ENCODE measurements at regions not wholly inside any gene's neighbourhood (a gene's known extent, or its start where the extent isn't known, plus 50 kb on each side); places are given as distances from the start of the nearest gene placed in this dataset.
A peak's percentile ranks its signal among the peaks of the same experiment; 100 is the strongest.

DNA sequence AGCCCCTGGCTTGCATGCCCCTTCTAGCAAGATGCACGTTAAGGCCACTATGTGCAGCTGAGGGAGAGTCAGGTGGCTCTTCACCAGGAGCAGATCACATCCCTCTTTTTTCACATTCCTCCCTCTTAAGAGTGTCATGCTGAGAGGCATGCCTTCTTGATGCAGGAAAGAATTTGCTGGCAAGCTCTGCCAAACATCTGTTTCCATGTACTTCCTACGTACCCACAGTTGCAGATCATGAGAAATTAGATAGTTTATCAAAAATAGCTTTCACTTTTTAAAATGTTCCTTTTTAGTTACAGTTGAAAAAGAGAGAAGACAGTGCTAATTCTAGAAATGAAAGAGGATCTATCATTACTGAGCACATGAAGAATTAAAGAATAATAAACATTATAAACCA, 79.7 kb upstream of the ZNF722 start:
- DNase-seq (ENCODE audit: low read depth): no peak
- no peak overlapping the region for H3K4me3 ChIP-seq (ENCODE audit: low read length)
- TF ChIP-seq, protein P1, sequence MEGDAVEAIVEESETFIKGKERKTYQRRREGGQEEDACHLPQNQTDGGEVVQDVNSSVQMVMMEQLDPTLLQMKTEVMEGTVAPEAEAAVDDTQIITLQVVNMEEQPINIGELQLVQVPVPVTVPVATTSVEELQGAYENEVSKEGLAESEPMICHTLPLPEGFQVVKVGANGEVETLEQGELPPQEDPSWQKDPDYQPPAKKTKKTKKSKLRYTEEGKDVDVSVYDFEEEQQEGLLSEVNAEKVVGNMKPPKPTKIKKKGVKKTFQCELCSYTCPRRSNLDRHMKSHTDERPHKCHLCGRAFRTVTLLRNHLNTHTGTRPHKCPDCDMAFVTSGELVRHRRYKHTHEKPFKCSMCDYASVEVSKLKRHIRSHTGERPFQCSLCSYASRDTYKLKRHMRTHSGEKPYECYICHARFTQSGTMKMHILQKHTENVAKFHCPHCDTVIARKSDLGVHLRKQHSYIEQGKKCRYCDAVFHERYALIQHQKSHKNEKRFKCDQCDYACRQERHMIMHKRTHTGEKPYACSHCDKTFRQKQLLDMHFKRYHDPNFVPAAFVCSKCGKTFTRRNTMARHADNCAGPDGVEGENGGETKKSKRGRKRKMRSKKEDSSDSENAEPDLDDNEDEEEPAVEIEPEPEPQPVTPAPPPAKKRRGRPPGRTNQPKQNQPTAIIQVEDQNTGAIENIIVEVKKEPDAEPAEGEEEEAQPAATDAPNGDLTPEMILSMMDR (conservative IDR thresholded peaks at IDR 0.05; ENCODE audit: low read length): no peak

GRCh38 chr7:63925262-63925625, 73.4 kb upstream of the ZNF722 start:
- peak overlapping the region; percentile 10; the same call in 1 of the 2 replicates for H3K4me3 ChIP-seq (ENCODE audit: low read length)
- DNase-seq (ENCODE audit: low read depth): no peak
- TF ChIP-seq, protein P1 (conservative IDR thresholded peaks at IDR 0.05; ENCODE audit: low read length): no peak

DNA sequence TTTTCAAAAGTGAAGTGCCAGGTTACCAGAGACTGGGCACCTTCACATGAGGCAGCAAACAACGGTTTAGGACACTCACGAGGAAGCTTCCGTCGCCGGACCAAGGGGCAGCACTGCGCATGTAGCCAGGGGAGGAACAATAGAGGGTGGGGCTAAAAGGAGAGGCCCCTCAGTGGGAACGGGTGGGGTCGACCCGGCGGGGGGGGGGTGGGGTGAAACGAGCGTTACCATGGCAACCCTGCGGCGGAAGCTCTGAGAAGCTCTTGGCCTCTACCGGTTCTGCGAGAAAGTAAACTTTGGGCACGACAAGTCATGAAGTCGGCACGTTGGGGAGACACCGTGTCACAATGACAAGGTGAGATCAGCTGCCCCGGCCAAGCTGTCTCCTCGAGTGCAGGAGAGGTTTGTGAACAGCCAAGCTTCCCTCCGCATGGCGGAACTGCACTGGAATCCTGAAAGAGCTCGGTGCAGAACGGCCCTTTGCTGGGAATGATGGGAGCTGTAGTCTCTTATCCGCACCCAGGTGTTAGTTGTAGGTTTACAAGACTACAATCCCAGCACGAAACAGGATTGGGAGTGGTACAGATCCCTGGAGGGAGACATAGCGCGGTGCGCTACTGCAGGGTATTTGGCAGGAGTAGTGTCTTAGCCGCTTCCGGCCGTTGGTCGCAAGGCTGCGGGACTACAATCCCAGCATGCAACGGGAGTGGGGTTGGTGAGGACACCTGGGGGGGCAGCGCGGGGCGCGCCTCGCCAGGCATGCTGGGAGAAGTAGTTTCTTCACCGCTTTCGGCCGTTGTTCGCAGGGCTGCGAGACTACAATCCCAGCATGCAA, 72.8 kb upstream of the ZNF722 start:
- peak overlapping the region; percentile 35 for H3K4me3 ChIP-seq (ENCODE audit: low read length)
- TF ChIP-seq, protein P1 (conservative IDR thresholded peaks at IDR 0.05; ENCODE audit: low read length): no peak
- DNase-seq (ENCODE audit: low read depth): peak; percentile 20

DNA sequence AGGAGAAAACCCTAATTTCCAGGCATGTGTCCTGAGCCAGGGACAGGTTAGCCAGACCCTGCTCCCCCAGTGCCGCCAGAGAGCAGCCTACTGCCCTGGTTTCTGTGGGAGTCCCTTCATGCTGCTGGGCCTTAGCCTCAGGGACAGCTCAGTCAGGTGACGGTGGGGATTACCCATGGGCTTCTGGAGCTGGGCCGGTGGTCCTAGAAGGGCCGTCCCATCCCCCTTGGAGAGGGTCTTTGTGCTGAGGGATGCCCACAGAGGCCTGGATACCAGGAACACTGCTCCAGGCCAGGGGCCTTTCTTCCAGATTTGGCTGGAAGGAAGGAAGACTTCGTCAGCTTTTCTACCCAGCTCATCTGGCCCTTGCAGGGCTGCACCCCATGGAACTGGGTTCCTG, 71.4 kb upstream of the ZNF722 start:
- no peak overlapping the region for H3K4me3 ChIP-seq (ENCODE audit: low read length)
- DNase-seq (ENCODE audit: low read depth): no peak
- TF ChIP-seq, protein P1 (conservative IDR thresholded peaks at IDR 0.05; ENCODE audit: low read length): no peak

GRCh38 chr7:63931057-63931600, 67.5 kb upstream of the ZNF722 start:
- DNase-seq (ENCODE audit: low read depth): no peak
- no peak overlapping the region for H3K4me3 ChIP-seq (ENCODE audit: low read length)
- TF ChIP-seq, protein P1 (conservative IDR thresholded peaks at IDR 0.05; ENCODE audit: low read length): no peak

DNA sequence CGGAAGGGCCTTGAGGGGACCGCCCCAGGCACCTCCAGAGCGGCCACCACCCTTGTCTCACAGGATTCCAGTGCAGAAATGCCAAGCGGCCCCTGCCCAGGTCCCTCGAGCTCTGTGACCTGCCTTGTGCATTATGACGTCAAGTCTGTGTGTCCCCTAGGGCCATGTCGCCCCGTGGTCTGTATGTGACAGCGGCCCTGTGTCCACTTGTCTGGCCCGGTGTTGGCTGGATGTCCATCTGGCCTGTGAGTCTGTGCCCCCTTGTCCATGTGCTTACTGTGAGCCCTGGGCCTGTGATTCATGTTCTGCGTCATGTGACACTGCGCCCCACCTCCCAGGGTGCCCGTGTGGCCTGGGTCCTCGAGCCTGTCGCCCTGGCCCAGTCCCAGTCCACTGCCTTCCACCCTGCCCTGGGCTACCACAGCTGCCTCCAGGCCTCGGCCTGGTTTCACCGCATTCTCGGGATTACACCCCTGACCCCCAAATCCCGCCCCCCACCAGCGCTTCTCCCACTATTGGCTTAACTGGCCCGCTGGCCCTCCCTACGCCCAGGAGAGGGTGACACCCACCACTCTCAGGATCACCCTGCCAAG, 66.6 kb upstream of the ZNF722 start:
- TF ChIP-seq, protein P1 (conservative IDR thresholded peaks at IDR 0.05; ENCODE audit: low read length): no peak
- no peak for DNase-seq (ENCODE audit: low read depth)
- no peak overlapping the region for H3K4me3 ChIP-seq (ENCODE audit: low read length)

All from AG10803 (cell line).